ENCODE measurements at regions not wholly inside any gene's neighbourhood (a gene's known extent, or its start where the extent isn't known, plus 50 kb on each side); places are given as distances from the start of the nearest gene placed in this dataset.

DNA sequence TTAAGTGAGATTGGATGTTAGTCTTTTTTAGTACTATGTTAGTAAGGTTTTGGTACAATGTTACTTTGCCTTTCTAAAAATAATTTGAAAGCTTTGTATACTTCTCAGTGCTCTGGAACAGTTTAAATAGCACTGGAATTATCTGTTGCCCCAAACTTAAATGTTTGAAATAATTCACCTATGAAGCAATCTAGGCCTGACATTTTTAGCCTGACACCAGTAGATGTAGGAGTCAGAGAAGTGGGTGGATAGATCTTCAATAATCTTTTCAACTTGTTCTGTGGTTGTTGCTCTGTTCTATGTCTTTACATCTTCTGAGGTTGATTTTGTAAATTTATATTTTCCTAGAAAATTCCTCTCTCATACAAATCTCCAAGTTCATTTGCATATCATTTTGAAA, 103.1 kb upstream of the ADGRF1 start:
- TF ChIP-seq BACH2 (CRISPR knock-in tag; IDR thresholded peaks at IDR 0.05; ENCODE audit: borderline replicate concordance) (no peak), ESRRG (CRISPR knock-in tag; IDR thresholded peaks at IDR 0.05) (no peak), ZNF565 (CRISPR knock-in tag; conservative IDR thresholded peaks at IDR 0.05; ENCODE audit: low read depth) (no peak), GLIS3 (CRISPR knock-in tag; IDR thresholded peaks at IDR 0.05) (no peak), ZC3H10 (CRISPR knock-in tag; IDR thresholded peaks at IDR 0.05) (no peak), ZFP30 (CRISPR knock-in tag; IDR thresholded peaks at IDR 0.05) (no peak)
- TF ChIP-seq, protein P1, sequence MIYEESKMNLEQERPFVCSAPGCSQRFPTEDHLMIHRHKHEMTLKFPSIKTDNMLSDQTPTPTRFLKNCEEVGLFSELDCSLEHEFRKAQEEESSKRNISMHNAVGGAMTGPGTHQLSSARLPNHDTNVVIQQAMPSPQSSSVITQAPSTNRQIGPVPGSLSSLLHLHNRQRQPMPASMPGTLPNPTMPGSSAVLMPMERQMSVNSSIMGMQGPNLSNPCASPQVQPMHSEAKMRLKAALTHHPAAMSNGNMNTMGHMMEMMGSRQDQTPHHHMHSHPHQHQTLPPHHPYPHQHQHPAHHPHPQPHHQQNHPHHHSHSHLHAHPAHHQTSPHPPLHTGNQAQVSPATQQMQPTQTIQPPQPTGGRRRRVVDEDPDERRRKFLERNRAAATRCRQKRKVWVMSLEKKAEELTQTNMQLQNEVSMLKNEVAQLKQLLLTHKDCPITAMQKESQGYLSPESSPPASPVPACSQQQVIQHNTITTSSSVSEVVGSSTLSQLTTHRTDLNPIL (CRISPR knock-in tag; IDR thresholded peaks at IDR 0.05; ENCODE audit: low read depth), result no peak
- TF ChIP-seq, protein P2, sequence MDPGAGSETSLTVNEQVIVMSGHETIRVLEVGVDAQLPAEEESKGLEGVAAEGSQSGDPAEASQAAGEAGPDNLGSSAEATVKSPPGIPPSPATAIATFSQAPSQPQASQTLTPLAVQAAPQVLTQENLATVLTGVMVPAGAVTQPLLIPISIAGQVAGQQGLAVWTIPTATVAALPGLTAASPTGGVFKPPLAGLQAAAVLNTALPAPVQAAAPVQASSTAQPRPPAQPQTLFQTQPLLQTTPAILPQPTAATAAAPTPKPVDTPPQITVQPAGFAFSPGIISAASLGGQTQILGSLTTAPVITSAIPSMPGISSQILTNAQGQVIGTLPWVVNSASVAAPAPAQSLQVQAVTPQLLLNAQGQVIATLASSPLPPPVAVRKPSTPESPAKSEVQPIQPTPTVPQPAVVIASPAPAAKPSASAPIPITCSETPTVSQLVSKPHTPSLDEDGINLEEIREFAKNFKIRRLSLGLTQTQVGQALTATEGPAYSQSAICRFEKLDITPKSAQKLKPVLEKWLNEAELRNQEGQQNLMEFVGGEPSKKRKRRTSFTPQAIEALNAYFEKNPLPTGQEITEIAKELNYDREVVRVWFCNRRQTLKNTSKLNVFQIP (CRISPR knock-in tag; IDR thresholded peaks at IDR 0.05; ENCODE audit: borderline replicate concordance, low read depth), result no peak
- ATAC-seq, result no peak

DNA sequence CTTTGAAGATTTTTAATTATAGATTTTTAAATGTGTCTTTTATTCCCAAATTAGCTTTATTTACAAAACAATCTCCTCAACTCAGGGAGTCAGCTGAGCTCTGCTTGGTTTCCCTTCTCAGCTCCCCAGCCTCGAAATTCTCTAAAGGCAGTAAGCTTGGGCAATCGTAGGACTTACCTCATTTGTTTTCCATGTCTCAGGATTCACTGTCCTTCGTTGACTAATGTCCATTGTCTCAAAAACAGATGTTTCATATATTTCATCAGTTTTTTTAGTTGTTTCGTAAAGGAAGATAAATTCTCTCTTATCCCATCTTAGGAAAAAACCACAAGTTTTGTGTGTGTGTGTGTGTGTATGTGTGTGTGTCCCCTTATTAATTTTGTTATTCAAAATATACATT, 102.2 kb upstream of the ADGRF1 start:
- TF ChIP-seq, protein P1 (CRISPR knock-in tag; IDR thresholded peaks at IDR 0.05; ENCODE audit: low read depth), result no peak
- TF ChIP-seq ESRRG (CRISPR knock-in tag; IDR thresholded peaks at IDR 0.05) (no peak), PPARA (CRISPR knock-in tag; IDR thresholded peaks at IDR 0.05; ENCODE audit: borderline replicate concordance) (no peak), TOX (CRISPR knock-in tag; IDR thresholded peaks at IDR 0.05; ENCODE audit: borderline replicate concordance) (no peak)
- TF ChIP-seq, protein P2 (CRISPR knock-in tag; IDR thresholded peaks at IDR 0.05; ENCODE audit: borderline replicate concordance, low read depth), result no peak
- no peak for ATAC-seq

DNA sequence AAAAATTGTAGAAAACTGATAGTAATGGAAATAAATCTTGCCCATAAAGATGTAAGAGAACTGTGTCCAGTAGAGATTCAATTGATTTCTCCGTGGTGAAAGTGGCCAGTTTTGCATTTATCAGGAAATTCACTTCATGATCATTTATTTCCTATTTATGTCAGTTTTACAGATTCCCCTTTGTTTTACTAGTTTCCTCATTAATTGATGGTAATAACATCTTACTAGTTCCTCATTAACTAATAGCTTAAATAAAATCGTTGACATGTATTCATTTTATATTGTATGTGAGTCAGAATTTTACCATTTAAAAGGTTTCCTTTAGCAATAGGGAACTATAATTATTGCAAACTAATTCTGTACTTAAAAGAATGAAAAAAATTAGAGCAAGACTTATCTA, 99.8 kb upstream of the ADGRF1 start:
- ATAC-seq, result no peak
- TF ChIP-seq, protein P2 (CRISPR knock-in tag; IDR thresholded peaks at IDR 0.05; ENCODE audit: borderline replicate concordance, low read depth), result no peak
- no peak for TF ChIP-seq GLIS3 (CRISPR knock-in tag; IDR thresholded peaks at IDR 0.05)
- TF ChIP-seq PPARA (CRISPR knock-in tag; IDR thresholded peaks at IDR 0.05; ENCODE audit: borderline replicate concordance), result no peak

DNA sequence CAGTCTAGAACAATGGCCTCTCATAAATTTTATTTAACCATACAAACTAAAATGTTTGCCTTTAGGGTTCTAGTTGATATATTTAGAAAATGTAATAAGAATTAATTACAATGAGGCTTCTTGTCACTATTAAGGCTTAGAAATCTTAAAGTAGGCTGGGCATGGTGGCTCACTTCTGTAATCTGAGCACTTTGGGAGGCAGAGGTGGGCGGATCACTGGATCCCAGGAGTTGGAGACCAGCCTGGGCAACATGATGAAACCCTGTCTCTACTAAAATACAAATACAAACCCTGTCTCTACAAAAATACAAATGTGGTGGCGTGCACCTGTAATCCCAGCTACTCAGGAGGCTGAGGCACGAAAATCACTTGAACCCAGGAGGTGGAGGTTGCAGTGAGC, 99.0 kb upstream of the ADGRF1 start:
- no peak for TF ChIP-seq ZC3H10 (CRISPR knock-in tag; IDR thresholded peaks at IDR 0.05)
- TF ChIP-seq, protein P3, sequence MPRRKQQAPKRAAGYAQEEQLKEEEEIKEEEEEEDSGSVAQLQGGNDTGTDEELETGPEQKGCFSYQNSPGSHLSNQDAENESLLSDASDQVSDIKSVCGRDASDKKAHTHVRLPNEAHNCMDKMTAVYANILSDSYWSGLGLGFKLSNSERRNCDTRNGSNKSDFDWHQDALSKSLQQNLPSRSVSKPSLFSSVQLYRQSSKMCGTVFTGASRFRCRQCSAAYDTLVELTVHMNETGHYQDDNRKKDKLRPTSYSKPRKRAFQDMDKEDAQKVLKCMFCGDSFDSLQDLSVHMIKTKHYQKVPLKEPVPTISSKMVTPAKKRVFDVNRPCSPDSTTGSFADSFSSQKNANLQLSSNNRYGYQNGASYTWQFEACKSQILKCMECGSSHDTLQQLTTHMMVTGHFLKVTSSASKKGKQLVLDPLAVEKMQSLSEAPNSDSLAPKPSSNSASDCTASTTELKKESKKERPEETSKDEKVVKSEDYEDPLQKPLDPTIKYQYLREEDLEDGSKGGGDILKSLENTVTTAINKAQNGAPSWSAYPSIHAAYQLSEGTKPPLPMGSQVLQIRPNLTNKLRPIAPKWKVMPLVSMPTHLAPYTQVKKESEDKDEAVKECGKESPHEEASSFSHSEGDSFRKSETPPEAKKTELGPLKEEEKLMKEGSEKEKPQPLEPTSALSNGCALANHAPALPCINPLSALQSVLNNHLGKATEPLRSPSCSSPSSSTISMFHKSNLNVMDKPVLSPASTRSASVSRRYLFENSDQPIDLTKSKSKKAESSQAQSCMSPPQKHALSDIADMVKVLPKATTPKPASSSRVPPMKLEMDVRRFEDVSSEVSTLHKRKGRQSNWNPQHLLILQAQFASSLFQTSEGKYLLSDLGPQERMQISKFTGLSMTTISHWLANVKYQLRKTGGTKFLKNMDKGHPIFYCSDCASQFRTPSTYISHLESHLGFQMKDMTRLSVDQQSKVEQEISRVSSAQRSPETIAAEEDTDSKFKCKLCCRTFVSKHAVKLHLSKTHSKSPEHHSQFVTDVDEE (CRISPR knock-in tag; IDR thresholded peaks at IDR 0.05), result no peak
- TF ChIP-seq TOX (CRISPR knock-in tag; IDR thresholded peaks at IDR 0.05; ENCODE audit: borderline replicate concordance), result no peak
- no peak for TF ChIP-seq PPARA (CRISPR knock-in tag; IDR thresholded peaks at IDR 0.05; ENCODE audit: borderline replicate concordance)
- TF ChIP-seq ZNF8 (CRISPR knock-in tag; IDR thresholded peaks at IDR 0.05), result no peak
- TF ChIP-seq ZNF70 (CRISPR knock-in tag; IDR thresholded peaks at IDR 0.05), result no peak
- TF ChIP-seq ISL1 (CRISPR knock-in tag; IDR thresholded peaks at IDR 0.05), result no peak
- no peak for TF ChIP-seq BACH2 (CRISPR knock-in tag; IDR thresholded peaks at IDR 0.05; ENCODE audit: borderline replicate concordance)
- TF ChIP-seq RARB (CRISPR knock-in tag; IDR thresholded peaks at IDR 0.05), result no peak
- TF ChIP-seq, protein P4, sequence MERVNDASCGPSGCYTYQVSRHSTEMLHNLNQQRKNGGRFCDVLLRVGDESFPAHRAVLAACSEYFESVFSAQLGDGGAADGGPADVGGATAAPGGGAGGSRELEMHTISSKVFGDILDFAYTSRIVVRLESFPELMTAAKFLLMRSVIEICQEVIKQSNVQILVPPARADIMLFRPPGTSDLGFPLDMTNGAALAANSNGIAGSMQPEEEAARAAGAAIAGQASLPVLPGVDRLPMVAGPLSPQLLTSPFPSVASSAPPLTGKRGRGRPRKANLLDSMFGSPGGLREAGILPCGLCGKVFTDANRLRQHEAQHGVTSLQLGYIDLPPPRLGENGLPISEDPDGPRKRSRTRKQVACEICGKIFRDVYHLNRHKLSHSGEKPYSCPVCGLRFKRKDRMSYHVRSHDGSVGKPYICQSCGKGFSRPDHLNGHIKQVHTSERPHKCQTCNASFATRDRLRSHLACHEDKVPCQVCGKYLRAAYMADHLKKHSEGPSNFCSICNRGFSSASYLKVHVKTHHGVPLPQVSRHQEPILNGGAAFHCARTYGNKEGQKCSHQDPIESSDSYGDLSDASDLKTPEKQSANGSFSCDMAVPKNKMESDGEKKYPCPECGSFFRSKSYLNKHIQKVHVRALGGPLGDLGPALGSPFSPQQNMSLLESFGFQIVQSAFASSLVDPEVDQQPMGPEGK (CRISPR knock-in tag; IDR thresholded peaks at IDR 0.05; ENCODE audit: borderline replicate concordance), result no peak
- TF ChIP-seq OSR1 (CRISPR knock-in tag; IDR thresholded peaks at IDR 0.05), result no peak
- TF ChIP-seq ZNF565 (CRISPR knock-in tag; conservative IDR thresholded peaks at IDR 0.05; ENCODE audit: low read depth), result no peak
- no peak for ATAC-seq

All from SK-N-SH treated with all-trans-retinoic acid at 6 μM for 48 hours (cell line).